ENCODE measurements at regions not wholly inside any gene's neighbourhood (a gene's known extent, or its start where the extent isn't known, plus 50 kb on each side); places are given as distances from the start of the nearest gene placed in this dataset.

DNA sequence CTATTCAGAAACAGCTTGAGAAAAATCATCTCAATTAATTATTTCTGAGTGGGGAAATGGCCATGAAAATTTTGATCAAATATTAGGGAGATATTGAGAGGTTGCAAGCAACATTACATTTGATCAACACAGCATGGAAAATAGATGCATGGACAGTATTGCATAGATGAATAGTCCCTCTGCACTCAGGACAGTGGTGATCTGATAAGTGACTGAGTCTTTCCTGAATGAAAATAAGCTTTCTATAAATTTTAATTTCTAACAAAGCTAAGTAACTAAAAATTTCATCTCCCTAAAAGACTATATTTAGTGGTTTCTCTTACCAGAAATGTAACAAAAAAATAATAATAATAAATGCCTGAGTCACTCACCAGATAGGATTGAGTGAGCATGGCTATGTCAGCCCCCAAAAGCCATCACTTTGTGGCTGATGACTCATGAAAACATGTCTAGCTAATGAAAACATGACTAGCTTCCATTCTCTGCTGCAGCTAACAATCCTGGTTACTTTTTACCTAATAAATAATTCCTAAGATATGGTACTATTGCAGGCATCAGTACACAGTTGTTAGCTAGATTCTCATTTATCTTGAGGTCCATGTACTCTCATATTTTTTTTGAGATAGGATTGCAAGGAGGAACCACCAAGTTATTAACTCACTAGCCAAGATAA lies 1294.8 kb upstream of the ACO1 start:
- Histone ChIP-seq H3K36me3 (ENCODE audit: control insufficient read depth in 1 of 2, insufficient read depth in 2 of 2, low read length in 2 of 2) (no peaks in the 10 kb centered on the region), H3K4me3 (replicated peaks in 1 of 2; ENCODE audit: low read depth in 1 of 2, low read length in 2 of 2) (no peak overlapping the region), H3K9me2 (ENCODE audit: insufficient read depth) (no peaks in the 10 kb centered on the region), H3K9me3 (ENCODE audit: control insufficient read depth in 1 of 2, insufficient read depth in 1 of 2, low read depth in 1 of 2, low read length in 2 of 2) (no peaks in the 10 kb centered on the region), H3K4me1 (ENCODE audit: control insufficient read depth in 1 of 2, insufficient read depth in 2 of 2, low read length in 2 of 2) (no peaks in the 10 kb centered on the region), H3K9ac (ENCODE audit: low read length) (no peak overlapping the region), H3K79me2 (ENCODE audit: insufficient read depth, low read length) (no peaks in the 10 kb centered on the region), H2AFZ (ENCODE audit: low read depth, low read length, poor library complexity, severe bottlenecking) (no peak overlapping the region), H3K4me2 (ENCODE audit: low read length) (no peak overlapping the region), H3K27ac (ENCODE audit: low read depth, low read length) (no peak overlapping the region), H4K20me1 (ENCODE audit: insufficient read depth) (no peaks in the 10 kb centered on the region), H3K27me3 (ENCODE audit: insufficient read depth, low read length) (no peaks in the 10 kb centered on the region)
- POLR2A ChIA-PET, result no interaction called here
- RAD21 ChIA-PET (ENCODE audit: low non-redundant PET in 1 of 2, low total read pairs in 2 of 2, uncharacterized antibody in 2 of 2, unreplicated experiment in 2 of 2), result no interaction called here
- intact Hi-C loops (cut with micrococcal nuclease), result no loop called here
- no peak for ATAC-seq
- BruUV-seq (replicated peaks), result no TSS peak
- CTCF ChIA-PET, result interaction anchor here (1.3 kb wide), 1 partner anchor 30 kb away, joined by 4 read pairs; no protein-coding TSS in a partner anchor
- TF ChIP-seq EGR1 (IDR thresholded peaks at IDR 0.05; ENCODE audit: low read depth) (no peak), ZNF274 (IDR thresholded peaks at IDR 0.05; ENCODE audit: low read depth, low read length) (no peak), YY1 (IDR thresholded peaks at IDR 0.05; ENCODE audit: extremely low read depth, insufficient replicate concordance, low read depth, low read length) (no peak), POLR2AphosphoS5 (IDR thresholded peaks at IDR 0.05; ENCODE audit: low read depth, low read length) (no peak), TCF7L2 (IDR thresholded peaks at IDR 0.05; ENCODE audit: borderline replicate concordance, extremely low read depth, insufficient read depth, insufficient read length) (no peak), EZH2phosphoT487 (IDR thresholded peaks at IDR 0.05; ENCODE audit: borderline replicate concordance) (no peak), SIN3A (IDR thresholded peaks at IDR 0.05; ENCODE audit: low read depth) (no peak), JUND (IDR thresholded peaks at IDR 0.05) (no peak), SRF (IDR thresholded peaks at IDR 0.05; ENCODE audit: low read depth) (no peak), CEBPB (IDR thresholded peaks at IDR 0.05; ENCODE audit: low read depth) (no peak), ELF1 (IDR thresholded peaks at IDR 0.05; ENCODE audit: borderline replicate concordance, low read depth) (no peak), EZH2 (IDR thresholded peaks at IDR 0.05) (no peak), RAD21 (IDR thresholded peaks at IDR 0.05; ENCODE audit: low read depth) (no peak), REST (IDR thresholded peaks at IDR 0.05; ENCODE audit: low read depth) (no peak), SP1 (IDR thresholded peaks at IDR 0.05; ENCODE audit: low read depth) (no peak), ATF3 (IDR thresholded peaks at IDR 0.05) (no peak), ZFX (IDR thresholded peaks at IDR 0.05) (no peak)
- TF ChIP-seq, protein P1, sequence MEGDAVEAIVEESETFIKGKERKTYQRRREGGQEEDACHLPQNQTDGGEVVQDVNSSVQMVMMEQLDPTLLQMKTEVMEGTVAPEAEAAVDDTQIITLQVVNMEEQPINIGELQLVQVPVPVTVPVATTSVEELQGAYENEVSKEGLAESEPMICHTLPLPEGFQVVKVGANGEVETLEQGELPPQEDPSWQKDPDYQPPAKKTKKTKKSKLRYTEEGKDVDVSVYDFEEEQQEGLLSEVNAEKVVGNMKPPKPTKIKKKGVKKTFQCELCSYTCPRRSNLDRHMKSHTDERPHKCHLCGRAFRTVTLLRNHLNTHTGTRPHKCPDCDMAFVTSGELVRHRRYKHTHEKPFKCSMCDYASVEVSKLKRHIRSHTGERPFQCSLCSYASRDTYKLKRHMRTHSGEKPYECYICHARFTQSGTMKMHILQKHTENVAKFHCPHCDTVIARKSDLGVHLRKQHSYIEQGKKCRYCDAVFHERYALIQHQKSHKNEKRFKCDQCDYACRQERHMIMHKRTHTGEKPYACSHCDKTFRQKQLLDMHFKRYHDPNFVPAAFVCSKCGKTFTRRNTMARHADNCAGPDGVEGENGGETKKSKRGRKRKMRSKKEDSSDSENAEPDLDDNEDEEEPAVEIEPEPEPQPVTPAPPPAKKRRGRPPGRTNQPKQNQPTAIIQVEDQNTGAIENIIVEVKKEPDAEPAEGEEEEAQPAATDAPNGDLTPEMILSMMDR (IDR thresholded peaks at IDR 0.05 in 2 of 3, conservative IDR thresholded peaks at IDR 0.05 in 1 of 3; ENCODE audit: borderline replicate concordance in 1 of 3, insufficient read depth in 1 of 3, low read depth in 2 of 3, low read length in 2 of 3), result no peak
- TF ChIP-seq, protein P2, sequence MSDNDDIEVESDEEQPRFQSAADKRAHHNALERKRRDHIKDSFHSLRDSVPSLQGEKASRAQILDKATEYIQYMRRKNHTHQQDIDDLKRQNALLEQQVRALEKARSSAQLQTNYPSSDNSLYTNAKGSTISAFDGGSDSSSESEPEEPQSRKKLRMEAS (IDR thresholded peaks at IDR 0.05), result no peak
- no peak for DNase-seq (ENCODE audit: low read depth, low spot score)
